ENCODE measurements at regions not wholly inside any gene's neighbourhood (a gene's known extent, or its start where the extent isn't known, plus 50 kb on each side); places are given as distances from the start of the nearest gene placed in this dataset.

GRCh38 chr11:130650456-130651030 lies 202.1 kb downstream of the ADAMTS15 start:
- no peak for DNase-seq (ENCODE audit: low read depth, low spot score)
- Histone ChIP-seq H3K9me1 (ENCODE audit: control insufficient read depth, extremely low read depth, insufficient read depth, low read length) (no peaks in the 10 kb centered on the region), H3K9ac (ENCODE audit: control insufficient read depth, extremely low read depth, insufficient read depth, low read length) (no peak overlapping the region), H3K4me2 (ENCODE audit: control insufficient read depth, extremely low read depth, insufficient read depth, low read depth, low read length) (no peak overlapping the region), H3K4me1 (ENCODE audit: control insufficient read depth, extremely low read depth, insufficient read depth, low read length) (no peaks in the 10 kb centered on the region), H3K36me3 (ENCODE audit: control insufficient read depth in 2 of 2, extremely low read depth in 1 of 2, insufficient read depth in 2 of 2, low read length in 2 of 2) (no peaks in the 10 kb centered on the region), H3K27me3 (ENCODE audit: control insufficient read depth, extremely low read depth, insufficient read depth, low read length) (no peaks in the 10 kb centered on the region), H4K20me1 (ENCODE audit: control insufficient read depth, extremely low read depth, insufficient read depth, low read length) (no peaks in the 10 kb centered on the region), H3K27ac (ENCODE audit: control insufficient read depth, insufficient read depth, low read length) (no peak overlapping the region), H3K4me3 (ENCODE audit: control insufficient read depth in 2 of 3, extremely low read depth in 1 of 3, insufficient read depth in 2 of 3, low read depth in 1 of 3, low read length in 3 of 3) (no peak overlapping the region), H3K79me2 (ENCODE audit: control insufficient read depth, insufficient read depth, low read length) (no peaks in the 10 kb centered on the region), H2AFZ (ENCODE audit: control insufficient read depth, low read length) (no peak overlapping the region), H3K9me3 (ENCODE audit: control insufficient read depth, low read depth, low read length) (no peaks in the 10 kb centered on the region)
- dilution Hi-C loops (cut with MboI; ENCODE audit: extremely low pct_ligation_motif_present, low sequenced_read_pairs), result no loop called here
- no peak for FAIRE-seq
- no peak for TF ChIP-seq CTCF (optimal IDR thresholded peaks at IDR 0.05 in 1 of 3, IDR thresholded peaks at IDR 0.05 in 1 of 3, conservative IDR thresholded peaks at IDR 0.05 in 1 of 3; ENCODE audit: extremely low read depth in 1 of 3, insufficient read depth in 2 of 3, low read length in 3 of 3)
- TF ChIP-seq EZH2 (IDR thresholded peaks at IDR 0.05; ENCODE audit: low read length), result no peak

GRCh38 chr11:130651066-130651855 lies 202.8 kb downstream of the ADAMTS15 start:
- Histone ChIP-seq H3K4me2 (ENCODE audit: control insufficient read depth, extremely low read depth, insufficient read depth, low read depth, low read length) (no peak overlapping the region), H2AFZ (ENCODE audit: control insufficient read depth, low read length) (no peak overlapping the region), H3K27me3 (ENCODE audit: control insufficient read depth, extremely low read depth, insufficient read depth, low read length) (no peaks in the 10 kb centered on the region), H3K4me1 (ENCODE audit: control insufficient read depth, extremely low read depth, insufficient read depth, low read length) (no peaks in the 10 kb centered on the region), H4K20me1 (ENCODE audit: control insufficient read depth, extremely low read depth, insufficient read depth, low read length) (no peaks in the 10 kb centered on the region), H3K4me3 (ENCODE audit: control insufficient read depth in 2 of 3, extremely low read depth in 1 of 3, insufficient read depth in 2 of 3, low read depth in 1 of 3, low read length in 3 of 3) (no peak overlapping the region), H3K36me3 (ENCODE audit: control insufficient read depth in 2 of 2, extremely low read depth in 1 of 2, insufficient read depth in 2 of 2, low read length in 2 of 2) (no peaks in the 10 kb centered on the region), H3K27ac (ENCODE audit: control insufficient read depth, insufficient read depth, low read length) (no peak overlapping the region), H3K9ac (ENCODE audit: control insufficient read depth, extremely low read depth, insufficient read depth, low read length) (no peak overlapping the region), H3K9me3 (ENCODE audit: control insufficient read depth, low read depth, low read length) (no peaks in the 10 kb centered on the region), H3K79me2 (ENCODE audit: control insufficient read depth, insufficient read depth, low read length) (no peaks in the 10 kb centered on the region), H3K9me1 (ENCODE audit: control insufficient read depth, extremely low read depth, insufficient read depth, low read length) (no peaks in the 10 kb centered on the region)
- no peak for DNase-seq (ENCODE audit: low read depth, low spot score)
- no peak for FAIRE-seq
- TF ChIP-seq CTCF (optimal IDR thresholded peaks at IDR 0.05 in 1 of 3, IDR thresholded peaks at IDR 0.05 in 1 of 3, conservative IDR thresholded peaks at IDR 0.05 in 1 of 3; ENCODE audit: extremely low read depth in 1 of 3, insufficient read depth in 2 of 3, low read length in 3 of 3) (no peak), EZH2 (IDR thresholded peaks at IDR 0.05; ENCODE audit: low read length) (no peak)
- dilution Hi-C loops (cut with MboI; ENCODE audit: extremely low pct_ligation_motif_present, low sequenced_read_pairs), result no loop called here
